H1 (cell line): ENCODE measurements at regions not wholly inside any gene's neighbourhood (a gene's known extent, or its start where the extent isn't known, plus 50 kb on each side); places are given as distances from the start of the nearest gene placed in this dataset.

ENCODE experiments used
- GABPA ChIP-seq: IDR thresholded peaks from 2 replicates; pipeline ENCODE4 v1.6.1; 2011; ENCODE audit warnings: mild to moderate bottlenecking, low read length, moderate library complexity, borderline replicate concordance; ENCODE audit not compliant: insufficient read depth
- KDM5A ChIP-seq: fragments of 200-600 bp; IDR thresholded peaks from 2 replicates; pipeline ENCODE4 v1.7.1; 2012; ENCODE audit warnings: mild to moderate bottlenecking, low read length, inconsistent platforms, mixed read lengths

- TF ChIP-seq GABPA (no peak), KDM5A (no peak)
- TF ChIP-seq, all 59 proteins: peak for 0
Measured at GRCh38 chr5:71971862-71972261, 135.4 kb upstream of the MAP1B start (continued).
